Heart left ventricle (tissue), 16 donors: ENCODE measurements at regions not wholly inside any gene's neighbourhood (a gene's known extent, or its start where the extent isn't known, plus 50 kb on each side); places are given as distances from the start of the nearest gene placed in this dataset.

Experiments used
- ATAC-seq, 4 donors: fragments of 200-7000 bp; cut with Tn5 transposase; one replicate each; pipeline ENCODE4 v1.9.1; 2020 to 2022; ENCODE audit warnings: moderate library complexity in 4 of 4, mild to moderate bottlenecking in 3 of 4, moderate number of reproducible peaks in 1 of 4
- DNase-seq, 5 donors: peaks; one replicate each; pipeline ENCODE4 v3.0.0-alpha.2; 2020
- H3K27ac ChIP-seq, 12 donors: fragments of 200-600 bp; sonication (generic) in 4 of 12; one replicate each; pipeline versions ENCODE4 v1.5.0 to v1.8.0; 2016 to 2022; ENCODE audit warnings: mild to moderate bottlenecking in 2 of 12
- H3K27me3 ChIP-seq, 9 donors: fragments of 200-600 bp; sonication (generic) in 2 of 9; one replicate each; pipeline versions ENCODE4 v1.5.1 to v1.8.0; 2016 to 2022; ENCODE audit warnings: mild to moderate bottlenecking in 3 of 9
- H3K36me3 ChIP-seq, 9 donors: fragments of 200-600 bp; sonication (generic) in 2 of 9; one replicate each; pipeline versions ENCODE4 v1.5.0 to v1.8.0; 2018 to 2022; ENCODE audit warnings: mild to moderate bottlenecking in 2 of 9
- H3K4me1 ChIP-seq, 12 donors: fragments of 200-600 bp; sonication (generic) in 4 of 12; one replicate each; pipeline versions ENCODE4 v1.5.0 to v1.8.0; 2016 to 2022; ENCODE audit warnings: mild to moderate bottlenecking in 3 of 12
- H3K4me3 ChIP-seq, 12 donors: fragments of 200-600 bp; sonication (generic) in 4 of 12; one replicate each; pipeline versions ENCODE4 v1.5.0 to v1.8.0; 2017 to 2022; ENCODE audit warnings: mild to moderate bottlenecking in 9 of 12, moderate library complexity in 4 of 12
- H3K9me3 ChIP-seq, 12 donors: fragments of 200-600 bp; sonication (generic) in 4 of 12; one replicate each; pipeline versions ENCODE4 v1.5.0 to v1.8.0; 2016 to 2022; ENCODE audit warnings: mild to moderate bottlenecking in 1 of 12
- POLR2A ChIP-seq, 2 donors: fragments of 450-650 bp; IDR thresholded peaks; one replicate each; pipeline ENCODE4 v1.6.1; 2017; ENCODE audit warnings: antibody characterized with exemption in 2 of 2, mild to moderate bottlenecking in 2 of 2, moderate library complexity in 2 of 2
- WGBS, 4 donors: extraction: QIAGEN DNeasy Blood & Tissue Kit in 2 of 4; methylation state at CpG; one replicate each; pipeline versions ENCODE4 v1.1.5 to v1.1.7; 2013 to 2018; 5-methylcytosine and 5-hydroxymethylcytosine counted together
- intact Hi-C, 10 donors: fragments of 100-400 bp; cut with DNase I; formaldehyde crosslinking; loops; one replicate each; pipeline versions ENCODE4 v1.11.1 to v1.14.2; 2022
- TF ChIP-seq, protein P1 (sequence below), 12 donors: fragments of 200-600 bp; sonication (generic) in 4 of 12; IDR thresholded peaks; one replicate each; pipeline versions ENCODE4 v1.5.0 to v1.8.0; 2018 to 2022; ENCODE audit warnings: antibody characterized with exemption in 12 of 12, mild to moderate bottlenecking in 5 of 12
- donor health status: ischemic (EF 13 %, LVEDD 7.1; RV severe dilation, severe dysfunction).
- donor health status: healthy with polysubstance abuse.
- donor health status: DM: no; HTN: yes; CAD: no.
- donor health status: DM: no; HTN: no; CAD: no.
- donor health status: ischemic (EF 25% LVEDD 6.9; RV normal size, moderate dysfunction).
- donor health status: ischemic (EF 25% LVEDD 5.7; RV mildly dilated, moderate dysfunction).
- donor health status: healthy.
- donor health status: DM: yes; HTN: yes; CAD: no.
- donor health status: ischemic (EF 35%, LVEDD 5.7; RV mildly dilated, moderate dysfunction).
- donor health status: nonischemic (EF 11% LVEDD 7.7; RV severe dilation, severe dysfunction).
- donor health status: DM: yes; HTN: yes; CAD: no.
- donor health status: PGD.
- donor health status: ischemic (EF 29% LVEDD 5.4; RV normal size, mild dysfunction).
- donor health status: nonischemic (EF 23%, LVEDD 6.1; RV moderate dilation, normal function).

DNA sequence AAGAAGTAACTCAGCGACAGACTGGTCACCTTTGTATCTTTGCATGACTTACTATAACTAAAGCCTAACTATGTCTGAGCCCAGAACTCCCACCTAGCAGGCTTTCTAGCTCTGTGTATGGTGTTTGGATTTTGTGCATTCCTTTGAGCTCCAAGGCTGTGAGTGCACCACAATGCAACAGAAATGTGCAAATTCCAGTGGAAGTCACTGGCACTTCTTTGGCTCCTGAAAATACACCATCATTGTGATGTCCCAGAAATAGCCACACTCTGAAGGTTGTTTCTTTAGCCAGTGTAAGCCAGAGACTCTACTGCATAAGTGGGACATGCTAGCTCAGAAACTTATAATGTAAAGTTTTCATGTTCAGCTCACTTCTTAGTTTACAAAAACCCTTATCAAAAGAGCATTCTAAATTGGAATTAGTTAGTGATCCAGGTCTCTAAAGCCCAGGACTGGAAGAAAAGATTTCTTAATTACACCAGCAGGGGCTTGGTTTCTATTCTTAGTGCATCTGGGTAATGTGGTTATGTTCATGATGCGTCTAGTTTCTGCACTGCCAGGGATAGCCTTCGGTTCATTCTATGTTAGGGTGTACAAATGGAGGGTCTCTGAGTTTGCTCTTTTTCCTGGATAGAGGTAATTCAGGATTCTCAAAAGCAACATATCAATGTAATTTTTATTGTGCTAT, 1239.5 kb upstream of the ZEB2 start:
- DNase-seq (no peak), ATAC-seq (peak in 1 of 4 donors; percentile 16)
- no peaks in the 10 kb centered on the region for H3K36me3 ChIP-seq
- H3K4me3 ChIP-seq: no peak overlapping the region
- TF ChIP-seq, protein P1, sequence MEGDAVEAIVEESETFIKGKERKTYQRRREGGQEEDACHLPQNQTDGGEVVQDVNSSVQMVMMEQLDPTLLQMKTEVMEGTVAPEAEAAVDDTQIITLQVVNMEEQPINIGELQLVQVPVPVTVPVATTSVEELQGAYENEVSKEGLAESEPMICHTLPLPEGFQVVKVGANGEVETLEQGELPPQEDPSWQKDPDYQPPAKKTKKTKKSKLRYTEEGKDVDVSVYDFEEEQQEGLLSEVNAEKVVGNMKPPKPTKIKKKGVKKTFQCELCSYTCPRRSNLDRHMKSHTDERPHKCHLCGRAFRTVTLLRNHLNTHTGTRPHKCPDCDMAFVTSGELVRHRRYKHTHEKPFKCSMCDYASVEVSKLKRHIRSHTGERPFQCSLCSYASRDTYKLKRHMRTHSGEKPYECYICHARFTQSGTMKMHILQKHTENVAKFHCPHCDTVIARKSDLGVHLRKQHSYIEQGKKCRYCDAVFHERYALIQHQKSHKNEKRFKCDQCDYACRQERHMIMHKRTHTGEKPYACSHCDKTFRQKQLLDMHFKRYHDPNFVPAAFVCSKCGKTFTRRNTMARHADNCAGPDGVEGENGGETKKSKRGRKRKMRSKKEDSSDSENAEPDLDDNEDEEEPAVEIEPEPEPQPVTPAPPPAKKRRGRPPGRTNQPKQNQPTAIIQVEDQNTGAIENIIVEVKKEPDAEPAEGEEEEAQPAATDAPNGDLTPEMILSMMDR (IDR thresholded peaks at IDR 0.05): no peak
- no peak for TF ChIP-seq POLR2A (IDR thresholded peaks at IDR 0.05)
- H3K4me1 ChIP-seq: peaks cover 0 to 7% (median 0%) of the 10 kb centered on the region in 12 donors
- no peak overlapping the region for H3K27ac ChIP-seq
- whole genome bisulfite sequencing, 4 donors: 47 to 69% (median 66%) methylated on average over 3 of the region's 3 CpGs
- intact Hi-C loops: loop anchor here in 3 of 10 donors (10.0 kb wide), 1 partner anchor 1235 kb away; the partner anchor contains the start of gene ZEB2 (in 3 of the 3)
- H3K9me3 ChIP-seq: no peaks in the 10 kb centered on the region
- no peaks in the 10 kb centered on the region for H3K27me3 ChIP-seq

DNA sequence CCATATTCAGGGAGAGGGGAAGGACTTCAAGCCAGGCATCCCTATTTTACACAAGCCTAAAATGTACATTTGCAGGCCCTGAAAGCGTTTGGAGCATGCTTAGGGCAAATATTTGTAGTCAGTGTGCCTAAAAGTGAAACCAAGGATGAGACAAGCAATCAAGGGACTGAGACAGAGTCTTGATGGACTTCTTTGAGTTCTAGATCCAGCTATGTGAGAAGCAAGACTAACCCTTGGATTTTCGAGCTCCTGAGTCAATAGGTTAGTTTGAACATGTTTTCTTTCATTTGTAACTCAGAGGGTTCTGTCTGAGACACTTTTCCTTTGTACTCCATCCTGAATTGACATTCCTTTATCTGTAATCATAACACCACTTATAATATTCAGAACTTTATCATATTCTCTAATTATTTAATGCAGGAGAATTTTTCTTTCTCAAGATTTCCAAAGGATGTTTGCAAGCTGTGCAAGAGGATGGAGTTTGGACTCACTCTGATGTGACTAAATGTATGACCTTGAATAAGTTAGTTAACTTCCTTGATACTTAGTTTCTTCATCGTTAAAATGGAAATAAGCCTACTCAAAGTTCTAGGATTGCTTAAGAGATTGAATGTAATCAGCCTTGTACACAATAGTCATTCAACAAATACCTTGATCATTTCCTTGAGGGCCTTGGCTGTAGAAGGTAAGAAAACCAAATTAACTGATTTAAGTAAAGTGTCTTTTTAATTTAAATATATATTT, 1237.8 kb upstream of the ZEB2 start:
- Histone ChIP-seq H3K4me3 (no peak overlapping the region), H3K27ac (no peak overlapping the region), H3K27me3 (no peaks in the 10 kb centered on the region), H3K4me1 (peaks cover 0 to 15% (median 4%) of the 10 kb centered on the region in 12 donors), H3K36me3 (no peaks in the 10 kb centered on the region), H3K9me3 (no peaks in the 10 kb centered on the region)
- WGBS, 4 donors: 66 to 79% (median 69%) methylated on average over 3 of the region's 3 CpGs
- intact Hi-C loops: loop anchor here in 3 of 10 donors (10.0 kb wide), 1 partner anchor 1233 kb away; the partner anchor contains the start of gene ZEB2 (in 3 of the 3)
- ATAC-seq (no peak), DNase-seq (no peak)
- no peak for TF ChIP-seq POLR2A (IDR thresholded peaks at IDR 0.05)
- TF ChIP-seq, protein P1 (IDR thresholded peaks at IDR 0.05): no peak

DNA sequence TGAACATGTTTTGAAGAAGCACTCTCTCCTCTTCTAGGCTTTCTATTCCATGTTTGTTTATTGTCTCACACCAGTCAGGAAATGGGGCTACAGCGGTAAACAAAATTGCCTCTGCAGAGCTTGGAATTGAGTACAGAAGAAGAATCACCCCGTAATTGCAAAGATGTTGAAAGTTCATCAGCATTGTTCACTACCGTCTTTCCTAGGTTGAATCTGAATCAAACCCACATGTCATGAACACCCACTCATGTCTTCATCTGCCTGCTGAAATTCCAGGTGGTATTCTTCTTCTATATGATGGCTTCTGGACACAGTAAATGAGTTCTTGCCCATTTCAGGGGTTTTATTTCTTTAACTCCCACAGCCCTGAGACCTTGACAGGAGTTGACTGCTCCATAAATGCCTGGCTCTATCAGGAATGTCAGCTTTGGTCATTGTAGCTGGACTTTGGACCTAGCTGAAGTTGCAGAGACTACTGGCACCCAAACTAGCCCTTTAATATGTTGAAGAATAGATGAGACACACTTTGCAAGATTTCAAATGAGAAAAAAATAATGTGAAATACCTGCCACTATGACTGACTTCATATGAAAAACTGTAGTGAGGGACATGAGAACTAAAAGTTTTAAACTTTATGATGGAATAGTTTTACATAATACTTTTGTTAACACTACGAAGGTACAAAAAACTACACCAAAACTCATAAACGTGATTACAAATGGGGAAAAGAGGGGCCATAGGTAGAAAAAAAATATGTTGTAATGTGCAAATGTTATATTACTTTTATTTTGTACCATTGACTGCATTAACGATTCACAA, 1235.3 kb upstream of the ZEB2 start:
- Histone ChIP-seq H3K27ac (no peak overlapping the region), H3K4me1 (peaks cover 0 to 30% (median 18%) of the 10 kb centered on the region in 12 donors), H3K4me3 (no peak overlapping the region), H3K36me3 (no peaks in the 10 kb centered on the region), H3K9me3 (no peaks in the 10 kb centered on the region), H3K27me3 (no peaks in the 10 kb centered on the region)
- DNase-seq (no peak), ATAC-seq (no peak)
- TF ChIP-seq, protein P1 (IDR thresholded peaks at IDR 0.05): no peak
- no peak for TF ChIP-seq POLR2A (IDR thresholded peaks at IDR 0.05)
- 89 to 96% (median 92%) methylated on average over 6 of the region's 6 CpGs for WGBS, 4 donors
- intact Hi-C loops: loop anchor here in 3 of 10 donors (10.0 kb wide), 1 partner anchor 1230 kb away; the partner anchor contains the start of gene ZEB2 (in 3 of the 3)
